Retina (tissue), 1 donor: ENCODE measurements at regions not wholly inside any gene's neighbourhood (a gene's known extent, or its start where the extent isn't known, plus 50 kb on each side); places are given as distances from the start of the nearest gene placed in this dataset.

Experiments used
- DNase-seq: peaks from one replicate; pipeline ENCODE4 v3.0.0-alpha.2; 2016

DNA sequence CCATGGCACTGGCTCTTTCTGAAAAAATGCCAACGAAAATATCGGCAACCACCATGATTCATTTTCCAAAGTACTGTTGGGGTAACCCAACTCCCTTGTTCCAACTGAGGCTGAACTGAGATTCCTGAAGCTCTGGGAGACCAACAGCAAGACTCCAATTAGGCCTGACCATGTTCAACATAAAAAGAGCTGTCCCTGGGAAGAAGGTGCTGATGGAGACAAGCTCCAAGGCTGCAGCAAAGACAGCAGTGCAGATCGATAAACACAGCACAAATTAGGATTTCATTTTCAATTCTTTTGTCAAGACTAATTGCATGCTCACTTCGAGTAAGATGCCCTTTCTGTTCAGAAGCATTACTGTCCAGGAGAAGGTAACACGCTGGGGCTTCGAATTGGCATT is 968.0 kb downstream of the UQCRFS1 start:
- DNase-seq, result no peak

- DNase-seq, result no peak
Measured at GRCh38 chr19:28242317-28242927, 970.5 kb downstream of the UQCRFS1 start.

GRCh38 chr19:28239270-28239669 is 973.7 kb downstream of the UQCRFS1 start:
- DNase-seq, result no peak

GRCh38 chr19:28238270-28238820 is 974.6 kb downstream of the UQCRFS1 start:
- no peak for DNase-seq

- no peak for DNase-seq
Measured at GRCh38 chr19:28235606-28236125, 977.3 kb downstream of the UQCRFS1 start.

DNA sequence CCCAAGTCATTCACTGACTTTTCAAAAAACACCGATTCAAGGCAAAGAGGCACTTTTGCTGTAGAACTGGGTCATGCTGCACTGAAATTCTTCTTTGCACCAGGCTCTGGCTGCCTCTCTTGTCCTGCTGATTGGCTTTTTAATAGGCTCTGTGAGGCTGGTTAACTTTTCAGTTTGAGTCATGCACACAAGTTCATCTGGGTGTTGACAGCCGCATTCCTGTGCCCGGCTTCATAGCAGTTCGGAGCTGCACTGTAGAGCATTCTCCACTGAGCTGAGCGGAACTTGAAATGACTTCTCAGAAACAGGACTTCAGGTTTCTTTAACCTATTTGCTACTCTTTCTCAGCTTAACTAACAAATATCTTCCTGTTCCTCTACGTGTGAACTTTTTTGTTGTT is 978.3 kb downstream of the UQCRFS1 start:
- DNase-seq, result peak; percentile 43

- DNase-seq, result no peak
Measured at GRCh38 chr19:28228854-28229253, 984.1 kb downstream of the UQCRFS1 start.

DNA sequence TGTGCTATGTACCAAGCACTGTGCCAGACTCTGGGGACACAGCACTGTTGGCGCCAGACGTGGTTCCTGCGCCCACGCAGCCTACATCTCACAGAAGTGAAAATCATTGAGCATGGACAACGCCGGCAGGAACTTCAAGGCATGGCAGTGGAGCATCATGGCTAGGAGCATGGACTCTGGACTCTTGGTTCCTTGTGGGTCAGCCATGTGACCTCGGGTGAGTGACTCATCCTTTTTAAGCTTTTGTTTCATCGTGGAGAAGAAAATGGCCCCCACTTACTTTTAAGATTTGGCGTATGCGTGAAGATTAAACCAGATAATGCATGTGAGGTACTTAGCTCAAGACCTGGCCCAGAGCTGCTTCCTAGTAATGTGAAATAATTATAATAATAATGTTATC is 988.5 kb downstream of the UQCRFS1 start:
- DNase-seq, result no peak

DNA sequence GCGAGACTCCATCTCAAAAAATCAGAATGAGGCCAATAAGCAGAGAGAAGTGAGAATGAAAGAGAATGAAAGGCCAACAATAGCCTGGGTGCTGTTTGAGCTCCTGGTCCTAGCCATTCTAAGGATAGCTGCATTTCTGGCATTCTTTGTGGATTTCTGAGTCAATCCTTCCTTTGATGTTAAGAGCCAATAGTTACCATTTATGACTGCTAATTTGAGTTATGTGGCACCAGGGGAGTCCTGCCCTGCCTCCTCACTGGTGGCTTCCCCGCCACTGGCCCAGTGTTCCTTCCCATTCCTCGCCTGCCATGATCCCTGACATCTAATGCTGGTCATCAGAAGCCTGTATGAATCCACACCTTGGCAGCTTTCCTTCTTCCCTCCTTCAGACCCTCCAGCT is 991.2 kb downstream of the UQCRFS1 start:
- DNase-seq, result no peak

- no peak for DNase-seq
Measured at GRCh38 chr19:28218728-28219127, 994.2 kb downstream of the UQCRFS1 start.

DNA sequence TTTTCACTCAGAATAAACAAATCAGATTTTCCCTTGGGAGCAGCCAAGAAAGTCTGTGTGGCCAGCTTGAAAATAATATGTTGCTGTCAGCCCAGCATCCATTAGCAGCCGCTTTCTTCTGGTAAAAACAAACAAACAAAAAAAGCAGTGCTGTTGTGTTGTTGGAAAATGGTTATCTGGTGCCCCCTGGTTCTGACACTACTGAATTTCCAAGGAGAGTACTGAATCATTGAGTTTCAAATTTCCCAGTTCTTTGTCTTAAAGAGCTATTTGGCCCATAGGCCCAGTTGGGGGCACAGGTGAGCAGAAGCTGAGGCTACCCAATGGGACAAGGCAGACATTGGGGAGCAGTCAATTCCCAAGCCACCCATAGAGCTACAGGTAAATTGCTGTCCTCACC is 995.9 kb downstream of the UQCRFS1 start:
- no peak for DNase-seq

DNA sequence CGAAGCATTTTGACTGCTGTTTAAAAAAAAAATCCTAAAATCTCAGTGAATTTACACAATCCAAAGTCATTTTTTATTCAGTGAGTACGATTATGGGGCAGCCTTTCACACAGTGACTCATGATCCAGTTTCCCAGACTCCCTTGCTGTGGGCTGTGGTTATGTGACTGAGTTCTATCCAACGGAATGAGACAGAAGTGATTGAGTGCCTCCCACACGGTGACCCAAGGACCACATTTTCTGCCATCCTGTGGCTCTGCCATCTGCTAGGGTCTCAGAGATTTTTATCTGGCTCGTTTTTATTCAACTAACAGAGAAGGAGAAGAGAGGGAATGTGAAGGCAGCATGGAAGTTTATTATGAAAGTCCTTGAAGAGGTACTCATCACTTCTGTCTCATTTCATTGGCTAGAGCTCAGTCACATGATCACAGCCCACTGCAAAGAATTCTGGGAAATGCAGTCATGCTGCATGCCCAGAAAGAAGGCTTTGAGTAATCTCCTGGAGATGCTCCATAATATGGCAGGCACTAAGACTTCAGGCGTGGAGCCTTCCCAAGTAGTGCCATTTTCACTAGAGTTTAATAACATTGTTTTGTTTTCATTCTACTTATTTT is 999.4 kb downstream of the UQCRFS1 start:
- no peak for DNase-seq

DNA sequence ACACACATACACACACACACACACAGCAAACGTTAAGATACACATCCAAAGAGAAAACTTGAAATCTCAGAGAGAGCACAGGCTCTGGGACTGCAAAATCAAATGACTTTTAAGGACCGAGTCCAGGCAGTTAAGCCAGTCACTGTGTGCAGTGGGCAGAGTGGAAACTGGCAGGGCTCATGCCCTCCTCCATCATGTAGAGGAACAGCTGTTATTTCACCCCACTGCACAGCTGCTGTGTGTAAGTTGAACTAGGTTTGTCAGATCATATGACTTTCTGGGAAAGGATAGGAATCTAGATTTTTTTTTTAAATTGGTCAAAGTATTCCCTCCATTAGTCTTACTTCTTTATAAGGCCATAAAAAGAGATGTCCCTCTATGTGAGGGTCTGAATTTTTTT is 1002.1 kb downstream of the UQCRFS1 start:
- DNase-seq, result no peak

DNA sequence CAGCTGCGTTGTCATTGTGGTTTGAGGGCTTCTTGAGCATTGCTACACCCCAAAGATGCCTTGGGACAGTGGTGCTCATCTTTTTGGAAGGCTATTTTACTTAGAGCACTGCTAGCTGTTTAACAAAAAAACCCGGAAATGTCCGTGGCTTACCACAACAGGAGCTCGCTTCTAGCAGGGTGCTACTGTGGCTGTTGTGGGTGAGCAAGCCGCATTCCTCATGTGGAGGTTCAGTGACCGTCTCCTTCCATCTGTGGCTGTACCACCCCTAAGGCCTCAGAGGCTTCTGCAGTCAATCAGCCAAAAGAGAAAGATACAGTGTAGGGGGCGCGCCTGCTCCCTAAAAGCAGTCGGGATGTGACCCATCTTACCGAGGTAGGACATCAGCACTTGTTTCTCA is 1004.2 kb downstream of the UQCRFS1 start:
- no peak for DNase-seq

- DNase-seq, result no peak
Measured at GRCh38 chr19:28207244-28207643, 1005.7 kb downstream of the UQCRFS1 start.

DNA sequence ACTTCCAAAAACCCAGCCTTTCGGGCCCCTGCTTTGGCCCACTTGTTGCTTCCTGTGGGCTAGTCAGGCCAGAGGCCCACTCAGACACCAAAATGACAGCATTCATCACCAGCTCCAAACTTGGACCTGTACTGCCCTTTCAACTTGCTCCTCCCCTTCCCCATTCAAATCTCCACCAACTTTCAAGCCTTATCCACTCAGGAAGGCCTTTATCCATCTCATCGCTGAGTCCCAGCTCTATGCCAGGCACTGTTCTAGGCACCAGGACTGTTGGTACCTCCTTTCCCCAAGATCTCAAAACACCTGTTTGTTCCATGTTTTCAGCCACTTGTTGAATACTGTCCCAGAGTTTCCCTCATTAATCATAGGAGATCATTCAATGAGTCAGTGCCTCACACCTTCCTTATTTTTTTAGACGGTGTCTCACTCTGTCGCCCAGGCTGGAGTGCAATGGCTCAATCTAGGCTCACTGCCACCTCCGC is 1011.4 kb downstream of the UQCRFS1 start:
- no peak for DNase-seq

GRCh38 chr19:28199323-28199722 is 1013.6 kb downstream of the UQCRFS1 start:
- DNase-seq, result no peak

DNA sequence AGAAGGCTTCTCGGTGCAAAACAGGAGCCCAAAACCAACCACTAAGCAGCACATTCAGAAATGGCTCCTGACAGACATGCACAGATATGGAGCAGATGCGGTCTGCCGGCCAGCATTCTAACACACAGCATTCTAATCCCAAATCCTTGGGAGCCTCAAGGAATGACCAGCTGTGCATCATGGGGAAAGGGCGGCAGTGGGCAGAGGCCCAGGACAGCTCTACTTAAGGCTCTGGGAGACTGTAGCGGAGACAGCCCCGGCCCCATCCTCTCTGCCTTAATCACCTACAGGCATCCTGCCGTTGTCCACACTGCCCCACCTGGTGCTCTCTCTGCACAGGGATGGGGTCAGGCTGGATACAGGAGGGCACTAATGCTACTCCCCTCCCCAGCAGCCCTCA is 1016.0 kb downstream of the UQCRFS1 start:
- no peak for DNase-seq

- DNase-seq, result peak; percentile 17
Measured at GRCh38 chr19:28196101-28196500, 1016.9 kb downstream of the UQCRFS1 start.

- no peak for DNase-seq
Measured at GRCh38 chr19:28185646-28186045, 1027.3 kb downstream of the UQCRFS1 start.

- DNase-seq, result no peak
Measured at GRCh38 chr19:28184997-28185396, 1028.0 kb downstream of the UQCRFS1 start.

- no peak for DNase-seq
Measured at GRCh38 chr19:28176193-28176592, 1036.8 kb downstream of the UQCRFS1 start.

DNA sequence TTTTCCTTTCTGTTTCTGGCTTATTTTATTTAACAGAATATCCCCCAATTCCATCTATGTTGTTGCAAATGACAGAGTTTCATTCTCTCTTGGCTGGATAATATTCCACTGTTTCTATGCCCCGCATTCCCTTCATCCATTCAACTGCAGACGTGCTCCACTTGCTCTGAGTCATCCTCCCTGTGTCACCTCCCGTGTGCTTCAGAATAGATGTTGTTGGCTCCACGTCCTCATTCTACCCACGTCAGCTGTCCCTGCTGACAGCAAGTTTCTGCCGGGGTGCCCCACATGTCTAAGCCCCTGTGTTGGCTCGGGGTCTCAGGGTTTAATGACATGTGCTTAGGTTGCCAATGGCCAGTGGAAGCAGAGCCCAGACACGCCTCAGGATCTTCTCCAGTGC is 1041.0 kb downstream of the UQCRFS1 start:
- no peak for DNase-seq

DNA sequence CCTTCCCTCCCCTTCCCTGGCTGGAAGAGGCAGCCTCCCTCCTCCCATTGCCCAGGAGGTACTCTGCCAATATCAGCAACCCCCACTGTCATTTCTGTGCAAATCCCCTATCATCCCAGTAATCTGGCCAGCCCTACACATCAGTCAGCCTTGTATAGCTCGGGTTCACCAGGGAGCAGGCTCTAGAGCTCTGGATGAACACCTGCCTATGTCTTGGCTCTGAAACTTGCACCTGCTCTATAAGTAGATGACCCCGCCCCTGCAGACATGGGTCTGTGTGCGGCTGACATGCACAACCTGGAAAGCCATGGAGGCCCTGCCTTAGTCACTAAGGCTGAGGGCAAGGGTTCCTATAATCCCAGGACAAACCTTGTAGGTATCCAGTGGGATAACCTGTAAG is 1042.9 kb downstream of the UQCRFS1 start:
- no peak for DNase-seq
